HepG2 (cell line): ENCODE measurements at regions not wholly inside any gene's neighbourhood (a gene's known extent, or its start where the extent isn't known, plus 50 kb on each side); places are given as distances from the start of the nearest gene placed in this dataset.

Experiments
- ATAC-seq: fragments of 200-7000 bp; cut with Tn5 transposase; 3 replicates; pipeline ENCODE4 v1.9.1; 2020; ENCODE audit warnings: mild to moderate bottlenecking, moderate library complexity
- BruUV-seq: library from RNA; stranded (reverse); fragments of 400-500 nt; replicated peaks from 2 replicates; lab custom pipeline; 2021; lab: Mats Ljungman, UMichigan
- CTCF ChIA-PET: fragments of 300-600 bp; formaldehyde crosslinking; extraction: SDS; loops from one replicate; lab custom pipeline; 2021; ENCODE audit warnings: low total read pairs, inconsistent platforms, low intra/inter-chr PET ratio; lab: Yijun Ruan, JAX
- POLR2A ChIA-PET: fragments of 350-600 bp; sonication (Branson Sonifier 250); formaldehyde crosslinking; loops from one replicate; lab custom pipeline; 2020; ENCODE audit warnings: antibody characterized with exemption, inconsistent platforms; lab: Yijun Ruan, JAX
- DNase-seq: peaks from one replicate; pipeline ENCODE4 v3.0.0-alpha.2; 2015; ENCODE audit warnings: low spot score
- FAIRE-seq: peaks from 3 replicates; lab custom pipeline; 2011; peaks lifted over from hg19 to GRCh38; lab: Jason Lieb, UNC
- H2AFZ ChIP-seq: one replicate; pipeline ENCODE4 v1.6.1; 2011; ENCODE audit warnings: low read length, inconsistent platforms
- H3K27ac ChIP-seq: fragments of 300-600 bp; 3 replicates; pipeline ENCODE4 v1.8.0; 2011; ENCODE audit warnings: mixed run types, mild to moderate bottlenecking, mixed read lengths, low read length, inconsistent platforms; ENCODE audit not compliant: insufficient read depth; ENCODE audit errors: extremely low read length
- H3K27me3 ChIP-seq, 2 experiments: fragments of 200-600 bp in 1 of 2; 2 replicates in 1 of 2; 3 replicates in 1 of 2; pipeline versions ENCODE4 v1.6.0 to v1.8.0; 2011; ENCODE audit warnings: low read length in 2 of 2, mild to moderate bottlenecking in 2 of 2, moderate library complexity in 2 of 2, inconsistent platforms in 1 of 2; ENCODE audit not compliant: insufficient read depth in 2 of 2, control insufficient read depth in 1 of 2
- H3K36me3 ChIP-seq, 2 experiments: fragments of 200-600 bp in 1 of 2; replicated peaks in 1 of 2; 2 replicates in 1 of 2; 3 replicates in 1 of 2; pipeline versions ENCODE4 v1.5.1 to v1.8.0; 2011; ENCODE audit warnings: low read length in 2 of 2, inconsistent platforms in 1 of 2; ENCODE audit not compliant: insufficient read depth in 2 of 2, control insufficient read depth in 1 of 2
- H3K4me1 ChIP-seq: 2 replicates; pipeline ENCODE4 v1.5.1; 2012; ENCODE audit warnings: low read length, inconsistent platforms; ENCODE audit not compliant: insufficient read depth
- H3K4me2 ChIP-seq: 2 replicates; pipeline ENCODE4 v1.6.0; 2011; ENCODE audit warnings: low read depth, low read length, inconsistent platforms
- H3K4me3 ChIP-seq, 3 experiments: fragments of 200-600 bp in 1 of 3; sonication (generic), shearing (Covaris generic) in 1 of 3; replicated peaks in 1 of 3; 2 replicates each; pipeline ENCODE4 v1.5.1; 2011 to 2016; ENCODE audit warnings: low read length in 3 of 3, inconsistent platforms in 2 of 3, low read depth in 2 of 3, mild to moderate bottlenecking in 2 of 3, control low read depth in 1 of 3, mixed read lengths in 1 of 3; ENCODE audit not compliant: insufficient read depth in 1 of 3
- H3K79me2 ChIP-seq: one replicate; pipeline ENCODE4 v1.6.1; 2011; ENCODE audit warnings: low read length, inconsistent platforms; ENCODE audit not compliant: insufficient read depth
- H3K9ac ChIP-seq: 2 replicates; pipeline ENCODE4 v1.6.0; 2011; ENCODE audit warnings: mild to moderate bottlenecking, low read depth, low read length, inconsistent platforms; ENCODE audit not compliant: insufficient read depth
- H3K9me3 ChIP-seq: 2 replicates; pipeline ENCODE4 v1.5.1; 2012; ENCODE audit warnings: mild to moderate bottlenecking, low read length
- H4K20me1 ChIP-seq: 2 replicates; pipeline ENCODE4 v1.6.0; 2011; ENCODE audit warnings: inconsistent platforms, mild to moderate bottlenecking, low read length, moderate library complexity; ENCODE audit not compliant: insufficient read depth
- ARID2 ChIP-seq: sonication (generic); formaldehyde crosslinking; IDR thresholded peaks from 2 replicates; pipeline ENCODE4 v1.8.1; 2022; ENCODE audit warnings: mild to moderate bottlenecking, missing genetic modification reagents, borderline replicate concordance
- DBP ChIP-seq: sonication (generic); formaldehyde crosslinking; IDR thresholded peaks from 2 replicates; pipeline ENCODE4 v1.4.0; 2020; ENCODE audit warnings: missing genetic modification reagents; ENCODE audit errors: not compliant biosample characterization
- EEA1 ChIP-seq: sonication (generic); formaldehyde crosslinking; IDR thresholded peaks from 2 replicates; pipeline ENCODE4 v1.5.1; 2020; ENCODE audit warnings: mild to moderate bottlenecking, missing genetic modification reagents, borderline replicate concordance
- GFI1 ChIP-seq: sonication (generic); formaldehyde crosslinking; IDR thresholded peaks from 2 replicates; pipeline ENCODE4 v1.5.0; 2020; ENCODE audit warnings: missing genetic modification reagents, mild to moderate bottlenecking, borderline replicate concordance
- HMG20A ChIP-seq: IDR thresholded peaks from 2 replicates; pipeline ENCODE4 v1.6.1; 2016; ENCODE audit warnings: borderline replicate concordance
- HNRNPLL ChIP-seq: fragments of 200-400 bp; formaldehyde crosslinking; IDR thresholded peaks from 2 replicates; pipeline ENCODE4 v1.6.1; 2017; ENCODE audit warnings: mild to moderate bottlenecking, low read depth, low read length; ENCODE audit not compliant: poor library complexity, severe bottlenecking
- IKZF4 ChIP-seq: sonication (generic); formaldehyde crosslinking; IDR thresholded peaks from 2 replicates; pipeline ENCODE4 v1.5.1; 2020; ENCODE audit warnings: borderline replicate concordance, mild to moderate bottlenecking, low read depth, missing genetic modification reagents; ENCODE audit errors: not compliant biosample characterization
- MTA1 ChIP-seq: sonication (generic); formaldehyde crosslinking; IDR thresholded peaks from 2 replicates; pipeline ENCODE4 v1.4.0; 2020; ENCODE audit warnings: missing genetic modification reagents, mild to moderate bottlenecking, borderline replicate concordance
- NBN ChIP-seq: fragments of 450-650 bp; conservative IDR thresholded peaks from 2 replicates; pipeline ENCODE4 v1.6.1; 2017
- PTBP1 ChIP-seq: fragments of 200-400 bp; formaldehyde crosslinking; IDR thresholded peaks from 2 replicates; pipeline ENCODE4 v1.6.1; 2018; ENCODE audit warnings: low read length, low read depth; ENCODE audit not compliant: poor library complexity, severe bottlenecking
- TBL1XR1 ChIP-seq: fragments of 150-350 bp; IDR thresholded peaks from 2 replicates; pipeline ENCODE4 v1.6.1; 2014; ENCODE audit warnings: borderline replicate concordance, low read length; ENCODE audit not compliant: partially characterized antibody
- TBX2 ChIP-seq: sonication (generic); formaldehyde crosslinking; IDR thresholded peaks from 2 replicates; pipeline ENCODE4 v1.5.0; 2020; ENCODE audit warnings: missing genetic modification reagents, mild to moderate bottlenecking, borderline replicate concordance
- ZKSCAN8 ChIP-seq: IDR thresholded peaks from 2 replicates; pipeline ENCODE4 v1.6.1; 2016; ENCODE audit warnings: borderline replicate concordance, missing genetic modification reagents, missing compliant biosample characterization
- ZNF253 ChIP-seq: sonication (generic); formaldehyde crosslinking; IDR thresholded peaks from 2 replicates; pipeline ENCODE4 v1.8.0; 2022; ENCODE audit warnings: mild to moderate bottlenecking, missing genetic modification reagents, borderline replicate concordance
- ZNF781 ChIP-seq: sonication (generic); formaldehyde crosslinking; IDR thresholded peaks from 2 replicates; pipeline ENCODE4 v1.5.1; 2020; ENCODE audit warnings: borderline replicate concordance, mild to moderate bottlenecking, missing genetic modification reagents; ENCODE audit errors: not compliant biosample characterization
- ZNF891 ChIP-seq: sonication (generic); formaldehyde crosslinking; IDR thresholded peaks from 2 replicates; pipeline ENCODE4 v1.5.0; 2020; ENCODE audit warnings: mild to moderate bottlenecking, missing genetic modification reagents
- WGBS: methylation state at CpG from one replicate; pipeline ENCODE4 v1.1.6; 2017; ENCODE audit warnings: low lambda C conversion rate; 5-methylcytosine and 5-hydroxymethylcytosine counted together
- in situ Hi-C: cut with HindIII; loops from 2 replicates; pipeline ENCODE4 v1.10.0; 2017; ENCODE audit warnings: low pct_unique_long_range_greater_than_20kb; ENCODE audit not compliant: extremely low pct_ligation_motif_present
- intact Hi-C: fragments of 100-400 bp; cut with micrococcal nuclease; formaldehyde crosslinking; loops from one replicate; pipeline ENCODE4 v1.10.0; 2022; ENCODE audit not compliant: unreplicated experiment

- Histone ChIP-seq H3K4me1 (no peaks in the 10 kb centered on the region), H3K4me2 (no peak overlapping the region), H4K20me1 (no peaks in the 10 kb centered on the region), H3K9me3 (peaks cover 17% of the 10 kb centered on the region), H3K79me2 (no peaks in the 10 kb centered on the region), H3K27me3 (no peaks in the 10 kb centered on the region), H3K27ac (no peak overlapping the region), H3K36me3 (no peaks in the 10 kb centered on the region), H3K9ac (no peak overlapping the region), H2AFZ (no peak overlapping the region), H3K4me3 (no peak overlapping the region)
- in situ Hi-C loops (no loop called here), intact Hi-C loops (no loop called here)
- POLR2A ChIA-PET, result no interaction called here
- no peak for DNase-seq
- CTCF ChIA-PET, result no interaction called here
- no peak for ATAC-seq
- TF ChIP-seq TBL1XR1 (no peak), NBN (no peak), MTA1 (CRISPR knock-in tag) (no peak), IKZF4 (CRISPR knock-in tag) (no peak)
- 2% methylated on average over 2 of the region's 2 CpGs for WGBS
- FAIRE-seq, result no peak
- no TSS peak for BruUV-seq
Measured at GRCh38 chr14:30252151-30252550, 306.8 kb upstream of the G2E3 start.

DNA sequence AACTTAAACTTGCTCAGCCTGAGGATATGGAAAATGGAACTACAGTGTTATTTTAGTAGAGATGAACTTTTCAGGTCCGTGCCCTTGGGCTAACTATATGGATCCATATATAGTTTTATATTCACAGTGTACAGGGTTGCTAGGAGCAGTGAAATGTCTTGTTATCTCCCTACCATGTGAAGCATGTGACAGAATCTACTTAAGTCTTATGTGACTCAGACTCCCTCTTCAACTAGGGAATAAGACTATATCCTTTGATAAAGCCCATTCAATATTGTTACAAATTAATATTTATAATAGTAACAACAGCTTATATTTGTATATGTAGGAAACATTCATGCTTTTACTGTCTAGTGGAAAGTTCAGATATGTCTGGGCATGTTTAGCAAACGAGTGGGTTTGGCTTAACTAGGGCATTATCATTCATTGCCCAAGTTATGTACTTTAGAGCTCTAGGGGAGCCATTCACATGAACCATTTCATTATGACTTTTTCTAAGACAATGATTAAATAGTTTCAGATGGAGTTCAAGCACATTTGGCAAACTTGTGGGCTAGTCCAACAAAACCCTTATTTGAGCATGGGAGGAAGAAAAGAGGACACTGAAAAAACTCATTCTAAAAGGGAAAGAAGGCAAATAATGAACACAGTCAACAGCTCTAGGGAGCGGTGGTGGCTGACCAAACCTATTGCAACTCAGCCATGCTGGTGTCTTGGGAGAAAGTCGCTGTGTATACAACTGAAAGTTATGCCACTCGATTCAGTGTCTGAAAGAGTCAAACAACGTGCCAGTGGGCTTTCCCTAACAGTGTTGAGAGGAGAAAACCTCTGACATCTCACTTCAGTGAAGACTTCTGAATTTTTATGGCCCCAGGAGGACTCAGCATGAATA, 305.9 kb upstream of the G2E3 start:
- WGBS, result 9% methylated on average over 6 of the region's 6 CpGs
- peaks cover 17% of the 10 kb centered on the region for H3K9me3 ChIP-seq
- BruUV-seq, result no TSS peak
- in situ Hi-C loops, result no loop called here
- no peak overlapping the region for H2AFZ ChIP-seq
- CTCF ChIA-PET, result no interaction called here
- intact Hi-C loops, result no loop called here
- no peak overlapping the region for H3K4me3 ChIP-seq
- no peak overlapping the region for H3K9ac ChIP-seq
- H3K27ac ChIP-seq, result no peak overlapping the region
- FAIRE-seq (no peak), ATAC-seq (no peak), DNase-seq (no peak)
- no peaks in the 10 kb centered on the region for H3K79me2 ChIP-seq
- H3K4me1 ChIP-seq, result no peaks in the 10 kb centered on the region
- H3K27me3 ChIP-seq, result no peaks in the 10 kb centered on the region
- no peaks in the 10 kb centered on the region for H4K20me1 ChIP-seq
- no peak overlapping the region for H3K4me2 ChIP-seq
- no peaks in the 10 kb centered on the region for H3K36me3 ChIP-seq
- POLR2A ChIA-PET, result no interaction called here
- TF ChIP-seq DBP (CRISPR knock-in tag) (no peak), PTBP1 (no peak), ZNF781 (CRISPR knock-in tag) (no peak), ZNF253 (CRISPR knock-in tag) (no peak), ARID2 (CRISPR knock-in tag) (no peak), GFI1 (CRISPR knock-in tag) (no peak), ZKSCAN8 (CRISPR knock-in tag) (no peak), HMG20A (no peak), EEA1 (CRISPR knock-in tag) (no peak), HNRNPLL (no peak), ZNF891 (no peak), TBX2 (CRISPR knock-in tag) (no peak)
